H9 (cell line): ENCODE measurements at regions not wholly inside any gene's neighbourhood (a gene's known extent, or its start where the extent isn't known, plus 50 kb on each side); places are given as distances from the start of the nearest gene placed in this dataset.

Experiments
- DNase-seq: peaks from one replicate; pipeline ENCODE4 v3.0.0-alpha.2; 2017
- H2AFZ ChIP-seq: one replicate; pipeline ENCODE4 v1.6.1; 2013; ENCODE audit warnings: mild to moderate bottlenecking, low read length, control low read depth, moderate library complexity
- H2AK5ac ChIP-seq: 2 replicates; pipeline ENCODE4 v1.6.1; 2013; ENCODE audit warnings: low read length, control low read depth, mixed read lengths; ENCODE audit not compliant: insufficient read length
- H2BK120ac ChIP-seq: one replicate; pipeline ENCODE4 v1.6.1; 2013; ENCODE audit warnings: low read depth, mild to moderate bottlenecking, low read length, control low read depth, inconsistent platforms; ENCODE audit not compliant: poor library complexity, severe bottlenecking
- H2BK12ac ChIP-seq: 2 replicates; pipeline ENCODE4 v1.6.1; 2013; ENCODE audit warnings: low read length, control low read depth, mixed read lengths, low read depth; ENCODE audit not compliant: insufficient read length
- H2BK15ac ChIP-seq: 2 replicates; pipeline ENCODE4 v1.6.1; 2013; ENCODE audit warnings: low read depth, low read length, control low read depth
- H2BK20ac ChIP-seq: one replicate; pipeline ENCODE4 v1.6.1; 2013; ENCODE audit warnings: low read depth, mild to moderate bottlenecking, low read length, control low read depth, inconsistent platforms; ENCODE audit not compliant: poor library complexity, severe bottlenecking
- H2BK5ac ChIP-seq: 2 replicates; pipeline ENCODE4 v1.6.1; 2013; ENCODE audit warnings: low read length, control low read depth, mixed read lengths; ENCODE audit not compliant: insufficient read length
- H3K14ac ChIP-seq: 2 replicates; pipeline ENCODE4 v1.6.1; 2013; ENCODE audit warnings: low read length, control low read depth; ENCODE audit not compliant: insufficient read depth
- H3K18ac ChIP-seq: 2 replicates; pipeline ENCODE4 v1.6.1; 2013; ENCODE audit warnings: low read depth, mild to moderate bottlenecking, mixed read lengths, low read length, control low read depth; ENCODE audit not compliant: insufficient read length
- H3K23ac ChIP-seq: 2 replicates; pipeline ENCODE4 v1.6.1; 2013; ENCODE audit warnings: low read length, control low read depth, mixed read lengths, low read depth; ENCODE audit not compliant: insufficient read length
- H3K23me2 ChIP-seq: 2 replicates; pipeline ENCODE4 v1.6.1; 2013; ENCODE audit warnings: low read depth, mild to moderate bottlenecking, mixed read lengths, low read length, control low read depth; ENCODE audit not compliant: insufficient read length, poor library complexity, severe bottlenecking
- H3K27ac ChIP-seq: 2 replicates; pipeline ENCODE4 v1.5.1; 2013; ENCODE audit warnings: low read length, control low read depth, mixed read lengths, low read depth; ENCODE audit not compliant: insufficient read length
- H3K27me3 ChIP-seq: 2 replicates; pipeline ENCODE4 v1.6.1; 2013; ENCODE audit warnings: low read length, control low read depth, inconsistent platforms; ENCODE audit not compliant: insufficient read depth
- H3K4ac ChIP-seq: 2 replicates; pipeline ENCODE4 v1.6.1; 2013; ENCODE audit warnings: low read depth, mild to moderate bottlenecking, control low read depth, inconsistent platforms, low read length, moderate library complexity
- H3K4me1 ChIP-seq: 2 replicates; pipeline ENCODE4 v1.6.1; 2013; ENCODE audit warnings: low read length, control low read depth, inconsistent platforms; ENCODE audit not compliant: insufficient read depth
- H3K4me2 ChIP-seq: 2 replicates; pipeline ENCODE4 v1.6.1; 2013; ENCODE audit warnings: low read length, control low read depth, mixed read lengths; ENCODE audit not compliant: insufficient read length, insufficient read depth
- H3K56ac ChIP-seq: 2 replicates; pipeline ENCODE4 v1.6.1; 2013; ENCODE audit warnings: low read depth, mild to moderate bottlenecking, mixed read lengths, low read length, control low read depth; ENCODE audit not compliant: insufficient read length
- H3K79me1 ChIP-seq: 2 replicates; pipeline ENCODE4 v1.6.1; 2013; ENCODE audit warnings: low read depth, mild to moderate bottlenecking, moderate library complexity, low read length, control low read depth, inconsistent platforms; ENCODE audit not compliant: insufficient read depth, poor library complexity, severe bottlenecking
- H3K79me2 ChIP-seq: 2 replicates; pipeline ENCODE4 v1.6.1; 2013; ENCODE audit warnings: low read length, control low read depth, inconsistent platforms; ENCODE audit not compliant: insufficient read depth
- H3K9ac ChIP-seq: 2 replicates; pipeline ENCODE4 v1.6.1; 2013; ENCODE audit warnings: low read length, control low read depth, mixed read lengths; ENCODE audit not compliant: insufficient read length; ENCODE audit errors: extremely low read depth
- H3K9me3 ChIP-seq: one replicate; pipeline ENCODE4 v1.6.1; 2013; ENCODE audit warnings: low read depth, low read length, inconsistent platforms; ENCODE audit not compliant: control insufficient read depth
- H3T11ph ChIP-seq: one replicate; pipeline ENCODE4 v1.6.1; 2013; ENCODE audit warnings: mild to moderate bottlenecking, low read length, control low read depth, inconsistent platforms
- H4K20me1 ChIP-seq: one replicate; pipeline ENCODE4 v1.6.1; 2013; ENCODE audit not compliant: control insufficient read depth, insufficient read length, insufficient read depth
- H4K5ac ChIP-seq: 2 replicates; pipeline ENCODE4 v1.6.1; 2013; ENCODE audit warnings: low read depth, mild to moderate bottlenecking, mixed read lengths, low read length, control low read depth; ENCODE audit not compliant: insufficient read length
- H4K8ac ChIP-seq: replicated peaks from 2 replicates; pipeline ENCODE4 v1.6.1; 2013; ENCODE audit warnings: low read length, control low read depth, mixed read lengths, low read depth; ENCODE audit not compliant: insufficient read length
- H4K91ac ChIP-seq: 2 replicates; pipeline ENCODE4 v1.6.1; 2013; ENCODE audit warnings: low read depth, mild to moderate bottlenecking, moderate library complexity, mixed read lengths, low read length, control low read depth; ENCODE audit not compliant: insufficient read length
- H3K27ac Mint-ChIP-seq, 3 experiments: 2 replicates in 2 of 3; 3 replicates in 1 of 3; pipeline ENCODE4 v1.8.0; 2020 to 2021; ENCODE audit warnings: mixed read lengths in 3 of 3, mild to moderate bottlenecking in 1 of 3, moderate library complexity in 1 of 3
- H3K27me3 Mint-ChIP-seq: 2 replicates; pipeline ENCODE4 v1.8.0; 2021; ENCODE audit warnings: low read depth, mild to moderate bottlenecking, moderate library complexity, mixed read lengths
- H3K36me3 Mint-ChIP-seq, 3 experiments: 2 replicates in 2 of 3; 3 replicates in 1 of 3; pipeline ENCODE4 v1.8.0; 2020 to 2021; ENCODE audit warnings: low read depth in 3 of 3, mixed read lengths in 3 of 3; ENCODE audit not compliant: insufficient read depth in 1 of 3
- H3K4me1 Mint-ChIP-seq, 2 experiments: 2 replicates each; pipeline ENCODE4 v1.8.0; 2020; ENCODE audit warnings: mixed read lengths in 2 of 2
- H3K4me3 Mint-ChIP-seq, 2 experiments: 2 replicates in 1 of 2; 3 replicates in 1 of 2; pipeline ENCODE4 v1.8.0; 2020 to 2021; ENCODE audit warnings: mild to moderate bottlenecking in 2 of 2, mixed read lengths in 2 of 2, moderate library complexity in 1 of 2
- H3K9me3 Mint-ChIP-seq, 2 experiments: 2 replicates in 1 of 2; 3 replicates in 1 of 2; pipeline ENCODE4 v1.8.0; 2020; ENCODE audit warnings: mild to moderate bottlenecking in 2 of 2, mixed read lengths in 2 of 2, moderate library complexity in 1 of 2
- CTCF ChIP-seq: fragments of 200-600 bp; sonication (generic); conservative IDR thresholded peaks from 3 replicates; pipeline ENCODE4 v1.8.0; 2021; ENCODE audit warnings: antibody characterized with exemption, mild to moderate bottlenecking
- WGBS: extraction: QIAGEN DNeasy Blood & Tissue Kit; methylation state at CpG from one replicate; pipeline ENCODE4 v1.1.7; 2013; ENCODE audit warnings: missing lambda C conversion rate, low lambda C conversion rate, mixed read lengths; ENCODE audit not compliant: insufficient read length; ENCODE audit errors: extremely low coverage; 5-methylcytosine and 5-hydroxymethylcytosine counted together

GRCh38 chr4:103292959-103293358, 94.8 kb upstream of the CENPE start:
- Histone ChIP-seq H2BK12ac (no peak overlapping the region), H3K27me3 (no peaks in the 10 kb centered on the region), H4K20me1 (no peaks in the 10 kb centered on the region), H3K23me2 (no peaks in the 10 kb centered on the region), H3K79me2 (no peaks in the 10 kb centered on the region; the same call in 1 of the 2 replicates), H3K79me1 (no peaks in the 10 kb centered on the region), H3K4ac (no peak overlapping the region), H2BK5ac (no peak overlapping the region), H3K23ac (no peak overlapping the region), H4K91ac (no peak overlapping the region), H3K18ac (no peak overlapping the region), H3K4me1 (peaks cover 1% of the 10 kb centered on the region; the same call in 1 of the 2 replicates), H4K5ac (no peak overlapping the region), H3K14ac (no peak overlapping the region), H3K9ac (no peak overlapping the region), H3K9me3 (no peaks in the 10 kb centered on the region), H2AK5ac (no peak overlapping the region), H2BK15ac (no peak overlapping the region), H3K27ac (no peak overlapping the region), H3T11ph (no peak overlapping the region), H2BK120ac (no peak overlapping the region), H2BK20ac (no peak overlapping the region), H2AFZ (no peak overlapping the region), H4K8ac (no peak overlapping the region), H3K56ac (no peak overlapping the region), H3K4me2 (no peak overlapping the region)
- Mint-ChIP-seq H3K4me3 (no peak overlapping the region), H3K9me3 (peaks cover 0 to 2% of the 10 kb centered on the region in 2 experiments; a peak in 2 of 5 replicates), H3K27ac (0 out of 7 replicates have a peak overlapping the region, but pooled peaks of 1 of the 3 experiments have one; percentile 0), H3K36me3 (peaks cover 0 to 5% (median under 1%) of the 10 kb centered on the region in 3 experiments; a peak in 1 of 7 replicates), H3K27me3 (no peaks in the 10 kb centered on the region), H3K4me1 (peaks cover 0 to 9% of the 10 kb centered on the region in 2 experiments; a peak in 2 of 4 replicates)
- WGBS = no CpG with 5 or more reads among the region's 3 CpGs
- DNase-seq = no peak
- no peak for TF ChIP-seq CTCF
